Left colon (tissue), 2 donors: ENCODE measurements at regions not wholly inside any gene's neighbourhood (a gene's known extent, or its start where the extent isn't known, plus 50 kb on each side); places are given as distances from the start of the nearest gene placed in this dataset.
"Not testable (repeated sequence)": the region's sequence is repeated elsewhere in the genome, so short reads cannot be mapped to it uniquely, and the experiment has no call there.

Source experiments
- ATAC-seq: fragments of 200-7000 bp; cut with Tn5 transposase; one replicate; pipeline ENCODE4 v1.9.1; 2020; ENCODE audit warnings: mild to moderate bottlenecking, moderate library complexity
- DNase-seq, 2 donors: peaks; one replicate each; pipeline ENCODE4 v3.0.0-alpha.2; 2020
- intact Hi-C, 2 donors: fragments of 100-400 bp; cut with DNase I in 1 of 2; cut with micrococcal nuclease in 1 of 2; formaldehyde crosslinking; loops; one replicate each; pipeline versions ENCODE4 v1.11.2 to v1.14.0; 2022; cut with DNase I, micrococcal nuclease
- donor health status: DM: no; HTN: no; CAD: no.
- donor health status: DM: yes; HTN: yes; CAD: no.

- ATAC-seq (no peak), DNase-seq (no peak)
- intact Hi-C loops: no loop called here
These were observed 1037.2 kb downstream of the CDH11 start for GRCh38 chr16:64084706-64085105.

GRCh38 chr16:64083428-64084129, 1038.3 kb downstream of the CDH11 start:
- DNase-seq (no peak), ATAC-seq (no peak)
- intact Hi-C loops: no loop called here

DNA sequence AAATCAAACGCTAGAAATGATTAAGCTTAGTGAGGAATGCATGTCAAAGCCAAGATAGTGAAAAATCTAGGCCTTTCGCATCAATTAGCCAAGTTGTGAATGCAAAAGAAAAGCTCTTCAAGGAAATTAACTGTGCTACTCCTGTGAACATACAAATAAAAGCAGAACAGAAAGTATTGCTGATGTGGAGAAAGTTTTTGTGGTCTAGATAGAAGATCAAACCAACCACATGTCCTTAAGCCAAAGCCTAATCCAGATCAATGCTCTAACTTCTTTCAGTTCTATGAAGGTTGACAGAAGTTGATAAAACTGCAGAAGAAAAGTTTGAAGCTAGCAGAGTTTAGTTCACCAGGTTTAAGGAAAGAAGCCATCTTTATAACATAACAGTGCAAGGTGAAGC, 1044.6 kb downstream of the CDH11 start:
- intact Hi-C loops: no loop called here
- no peak for DNase-seq
- no peak for ATAC-seq

DNA sequence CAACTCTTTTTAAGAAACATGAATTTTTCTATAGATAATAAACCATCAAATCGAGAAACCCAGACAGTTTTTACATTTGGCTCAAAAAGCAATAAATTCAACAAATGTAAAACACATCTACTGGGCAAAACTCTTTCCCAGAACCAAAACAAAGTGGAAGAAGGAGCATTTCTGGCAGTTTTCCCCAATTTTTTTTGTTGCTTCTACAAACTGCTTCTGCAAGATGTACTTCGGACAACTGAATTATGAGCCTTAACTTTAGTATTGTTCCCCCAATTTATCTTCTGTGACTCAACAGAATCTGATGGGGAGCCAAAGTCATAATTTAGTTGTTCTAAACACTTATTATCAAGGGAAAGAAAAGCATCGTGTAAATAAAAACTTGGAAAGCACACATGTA, 1047.2 kb downstream of the CDH11 start:
- DNase-seq: no peak
- intact Hi-C loops: no loop called here
- no peak for ATAC-seq

- DNase-seq, intact Hi-C loops, ATAC-seq: not testable (repeated sequence)
These were observed 1049.6 kb downstream of the CDH11 start for GRCh38 chr16:64072131-64072730.

DNA sequence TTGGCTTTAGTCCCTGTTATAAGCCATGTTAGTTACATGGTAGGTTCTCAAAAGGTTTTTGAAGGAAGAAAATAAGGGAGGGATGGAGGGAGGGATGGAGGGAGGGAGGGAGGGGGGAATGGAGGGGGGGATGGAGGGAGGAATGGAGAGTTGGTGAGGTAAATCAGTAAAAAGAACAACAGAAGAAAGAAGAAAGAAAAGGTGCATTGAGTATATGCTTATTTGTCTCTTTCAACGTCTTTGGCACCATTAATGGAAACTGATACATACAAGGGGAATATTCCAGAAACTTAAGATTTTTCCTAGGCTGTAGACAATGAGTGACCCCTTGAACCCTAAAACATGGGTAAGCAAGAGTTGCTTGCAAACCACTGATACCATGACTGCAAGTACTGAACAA, 1056.3 kb downstream of the CDH11 start:
- ATAC-seq (no peak), DNase-seq (no peak)
- intact Hi-C loops: no loop called here

- no peak for ATAC-seq
- intact Hi-C loops: no loop called here
These were observed 1060.2 kb downstream of the CDH11 start for GRCh38 chr16:64061621-64062020.

GRCh38 chr16:64060631-64061030, 1061.2 kb downstream of the CDH11 start:
- DNase-seq: no peak
- intact Hi-C loops: no loop called here

More at GRCh38 chr16:64061621-64062020, 1060.2 kb downstream of the CDH11 start:
- no peak for DNase-seq

DNA sequence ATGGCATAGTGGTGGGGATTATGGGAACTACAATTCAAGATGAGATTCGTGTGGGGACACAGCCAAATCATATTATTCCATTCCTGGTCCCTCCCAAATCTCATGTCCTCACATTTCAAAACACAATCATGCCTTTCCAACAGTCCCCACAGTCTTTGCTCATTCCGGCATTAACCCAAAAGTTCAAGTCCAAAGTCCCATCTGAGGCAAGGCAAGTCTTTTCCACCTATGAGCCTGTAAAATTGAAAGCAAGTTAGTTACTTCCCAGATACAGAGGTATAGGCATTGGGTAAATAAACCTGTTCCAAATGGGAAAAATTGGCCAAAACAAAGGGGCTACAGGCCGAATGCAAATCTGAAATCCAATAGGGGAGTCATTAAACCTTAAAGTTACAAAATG, 1063.2 kb downstream of the CDH11 start:
- intact Hi-C loops: loop anchor here in 1 of 2 donors (10.0 kb wide), 1 partner anchor 694 kb away; no protein-coding TSS in a partner anchor
- no peak for ATAC-seq
- no peak for DNase-seq

More at GRCh38 chr16:64060631-64061030, 1061.2 kb downstream of the CDH11 start:
- no peak for ATAC-seq

DNA sequence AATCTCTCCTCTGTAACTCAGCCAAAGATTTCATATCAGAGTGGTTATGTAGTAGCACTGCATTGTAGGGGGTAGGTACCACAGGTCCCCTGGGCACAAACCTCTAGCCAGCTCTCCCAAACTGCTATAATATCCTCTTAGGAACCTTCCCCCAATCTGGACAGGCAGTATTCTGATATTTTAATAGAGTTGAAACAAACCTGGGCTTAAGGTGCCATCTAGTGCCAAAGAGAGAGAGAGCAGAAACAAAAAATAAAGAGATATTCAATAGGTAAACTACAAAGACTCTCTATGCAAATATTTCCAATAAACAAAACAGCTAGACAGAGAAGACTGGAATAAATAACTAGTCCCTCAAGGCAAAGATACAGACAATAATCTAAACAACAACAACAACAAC, 1070.0 kb downstream of the CDH11 start:
- intact Hi-C loops: loop anchor here in 1 of 2 donors (10.0 kb wide), 1 partner anchor 687 kb away; no protein-coding TSS in a partner anchor
- DNase-seq (no peak), ATAC-seq (no peak)

DNA sequence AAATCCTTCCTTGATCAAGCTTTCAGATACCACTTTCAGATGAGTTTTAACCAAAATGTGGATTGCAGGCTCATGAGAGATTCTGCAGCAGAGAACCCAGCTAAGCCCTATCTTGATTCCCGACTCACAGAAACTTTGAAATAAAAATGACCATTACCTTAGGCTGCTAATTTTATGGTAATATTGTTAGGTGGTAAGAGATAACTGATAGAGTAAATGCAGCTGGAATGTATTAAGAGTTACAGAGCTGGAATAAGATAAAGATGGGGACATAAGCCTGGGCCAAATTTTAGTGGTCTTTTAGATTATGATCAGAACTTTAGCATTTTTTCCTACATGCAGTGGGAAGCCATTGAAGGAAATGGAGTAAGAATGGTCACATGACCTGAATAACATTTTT, 1074.0 kb downstream of the CDH11 start:
- intact Hi-C loops: no loop called here
- ATAC-seq: no peak
- no peak for DNase-seq

DNA sequence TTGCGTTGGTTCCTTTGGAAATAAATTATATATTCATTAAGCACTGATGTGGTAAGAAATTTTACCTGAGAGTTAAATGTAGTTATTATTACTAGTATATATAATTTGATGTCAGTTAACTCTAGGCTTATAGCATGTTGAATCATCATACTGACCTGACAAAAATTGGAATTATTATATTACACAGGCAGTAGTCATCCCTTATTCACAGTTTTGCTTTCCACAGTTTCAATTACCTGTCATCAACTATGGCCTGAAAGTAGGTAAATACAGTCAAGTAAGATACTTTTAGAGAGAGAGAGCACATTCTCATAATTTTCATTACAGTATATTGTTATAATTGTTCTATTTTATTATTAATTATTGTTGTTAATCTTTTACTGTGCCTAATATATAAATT, 1074.7 kb downstream of the CDH11 start:
- ATAC-seq: no peak
- DNase-seq: no peak
- intact Hi-C loops: no loop called here

DNA sequence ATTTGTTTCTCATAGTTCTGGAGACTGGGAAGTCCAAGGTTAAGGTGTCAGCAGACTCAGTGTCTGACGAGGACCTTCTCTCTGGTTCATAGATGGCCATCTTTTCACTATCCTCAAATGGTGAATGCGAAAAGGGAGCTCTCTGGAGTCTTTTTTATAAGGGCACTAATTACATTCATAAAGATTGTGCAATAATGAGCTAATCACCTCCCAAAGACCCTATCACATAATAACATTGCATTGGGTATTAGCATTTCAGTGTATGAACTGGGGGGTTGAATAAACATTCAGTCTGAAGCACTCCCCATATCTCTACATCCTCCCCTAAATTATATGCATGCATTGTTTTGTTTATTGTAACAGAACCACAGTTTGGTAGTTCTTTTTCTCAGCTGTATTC, 1086.5 kb downstream of the CDH11 start:
- intact Hi-C loops: no loop called here

GRCh38 chr16:64019339-64019738, 1102.5 kb downstream of the CDH11 start:
- ATAC-seq (no peak), DNase-seq (no peak)
- intact Hi-C loops: no loop called here

More for the DNA sequence above, 1086.5 kb downstream of the CDH11 start:
- ATAC-seq: no peak
- no peak for DNase-seq

- no peak for ATAC-seq
- intact Hi-C loops: no loop called here
- DNase-seq: no peak
These were observed 1104.1 kb downstream of the CDH11 start for GRCh38 chr16:64017796-64018195.

- DNase-seq (no peak), ATAC-seq (no peak)
- intact Hi-C loops: no loop called here
These were observed 1108.0 kb downstream of the CDH11 start for GRCh38 chr16:64013856-64014255.

DNA sequence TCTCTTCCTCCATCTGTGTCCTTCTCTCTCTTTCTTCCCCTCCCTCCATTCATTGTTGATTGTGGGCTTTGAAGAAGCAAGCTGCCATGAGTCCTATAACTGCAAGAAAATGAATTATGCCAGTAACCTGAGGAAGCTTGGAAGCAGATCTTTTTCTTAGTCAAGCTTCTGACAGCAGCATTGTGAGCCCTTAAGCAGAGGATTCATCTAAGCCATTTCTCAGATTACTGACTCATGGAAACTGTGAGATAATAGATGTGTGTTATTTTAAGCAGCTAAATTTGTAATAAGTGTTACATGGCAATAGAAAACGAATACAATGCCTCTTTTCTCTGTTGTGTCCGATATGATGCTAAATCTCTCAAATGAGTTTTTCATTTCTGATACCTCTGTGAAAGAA, 1109.7 kb downstream of the CDH11 start:
- DNase-seq: no peak
- intact Hi-C loops: no loop called here

GRCh38 chr16:64011650-64012049, 1110.2 kb downstream of the CDH11 start:
- ATAC-seq: no peak
- DNase-seq: no peak
- intact Hi-C loops: no loop called here

More for the DNA sequence above, 1109.7 kb downstream of the CDH11 start:
- ATAC-seq: no peak

- intact Hi-C loops: no loop called here
- DNase-seq (no peak), ATAC-seq (no peak)
These were observed 1113.7 kb downstream of the CDH11 start for GRCh38 chr16:64008131-64008530.

GRCh38 chr16:64004116-64004515, 1117.7 kb downstream of the CDH11 start:
- DNase-seq: no peak
- no peak for ATAC-seq
- intact Hi-C loops: no loop called here

- DNase-seq (no peak), ATAC-seq (no peak)
- intact Hi-C loops: no loop called here
These were observed 1126.8 kb downstream of the CDH11 start for GRCh38 chr16:63995025-63995424.
